ENCODE measurements at regions not wholly inside any gene's neighbourhood (a gene's known extent, or its start where the extent isn't known, plus 50 kb on each side); places are given as distances from the start of the nearest gene placed in this dataset.

DNA sequence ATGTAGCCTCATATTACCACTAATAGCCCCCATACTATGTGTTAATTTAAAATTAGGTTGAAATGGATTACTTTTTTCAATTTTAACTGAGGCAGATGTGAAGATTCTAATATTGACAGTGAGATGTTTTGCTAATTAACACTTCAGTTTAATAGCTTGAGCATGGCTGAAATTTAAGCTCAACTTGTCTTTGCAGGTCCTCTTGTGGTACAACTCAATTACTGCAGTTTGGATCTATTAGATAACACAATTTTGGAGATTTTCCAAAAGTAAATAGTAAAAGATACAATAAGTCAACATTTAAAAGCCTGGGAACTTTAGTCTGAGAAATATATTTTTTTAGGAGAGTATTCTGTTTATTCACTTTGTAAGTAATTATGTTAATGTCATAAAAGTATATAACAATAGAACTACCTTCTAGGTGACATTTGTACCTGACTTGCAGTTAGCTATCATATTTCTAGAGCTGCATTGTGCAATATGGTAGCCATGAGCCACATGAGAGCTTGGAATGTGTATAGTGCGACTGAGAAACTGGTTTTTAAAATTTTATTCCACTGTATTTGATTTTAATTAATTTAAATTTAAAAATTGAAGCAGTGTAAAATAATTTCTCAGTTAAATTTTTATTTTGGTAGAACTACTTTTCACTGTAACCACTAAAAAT, 73.1 kb upstream of the FMR1 start:
- H3K27me3 ChIP-seq (ENCODE audit: insufficient read depth, poor library complexity, severe bottlenecking) = peaks cover 4% of the 10 kb centered on the region
- TF ChIP-seq, protein P1, sequence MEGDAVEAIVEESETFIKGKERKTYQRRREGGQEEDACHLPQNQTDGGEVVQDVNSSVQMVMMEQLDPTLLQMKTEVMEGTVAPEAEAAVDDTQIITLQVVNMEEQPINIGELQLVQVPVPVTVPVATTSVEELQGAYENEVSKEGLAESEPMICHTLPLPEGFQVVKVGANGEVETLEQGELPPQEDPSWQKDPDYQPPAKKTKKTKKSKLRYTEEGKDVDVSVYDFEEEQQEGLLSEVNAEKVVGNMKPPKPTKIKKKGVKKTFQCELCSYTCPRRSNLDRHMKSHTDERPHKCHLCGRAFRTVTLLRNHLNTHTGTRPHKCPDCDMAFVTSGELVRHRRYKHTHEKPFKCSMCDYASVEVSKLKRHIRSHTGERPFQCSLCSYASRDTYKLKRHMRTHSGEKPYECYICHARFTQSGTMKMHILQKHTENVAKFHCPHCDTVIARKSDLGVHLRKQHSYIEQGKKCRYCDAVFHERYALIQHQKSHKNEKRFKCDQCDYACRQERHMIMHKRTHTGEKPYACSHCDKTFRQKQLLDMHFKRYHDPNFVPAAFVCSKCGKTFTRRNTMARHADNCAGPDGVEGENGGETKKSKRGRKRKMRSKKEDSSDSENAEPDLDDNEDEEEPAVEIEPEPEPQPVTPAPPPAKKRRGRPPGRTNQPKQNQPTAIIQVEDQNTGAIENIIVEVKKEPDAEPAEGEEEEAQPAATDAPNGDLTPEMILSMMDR (IDR thresholded peaks at IDR 0.05; ENCODE audit: insufficient read depth, low read length) = no peak
- TF ChIP-seq SPI1 (IDR thresholded peaks at IDR 0.05; ENCODE audit: borderline replicate concordance, low read depth) = no peak
- TF ChIP-seq POLR2AphosphoS5 (IDR thresholded peaks at IDR 0.05; ENCODE audit: low read depth) = no peak
- TF ChIP-seq, protein P2, sequence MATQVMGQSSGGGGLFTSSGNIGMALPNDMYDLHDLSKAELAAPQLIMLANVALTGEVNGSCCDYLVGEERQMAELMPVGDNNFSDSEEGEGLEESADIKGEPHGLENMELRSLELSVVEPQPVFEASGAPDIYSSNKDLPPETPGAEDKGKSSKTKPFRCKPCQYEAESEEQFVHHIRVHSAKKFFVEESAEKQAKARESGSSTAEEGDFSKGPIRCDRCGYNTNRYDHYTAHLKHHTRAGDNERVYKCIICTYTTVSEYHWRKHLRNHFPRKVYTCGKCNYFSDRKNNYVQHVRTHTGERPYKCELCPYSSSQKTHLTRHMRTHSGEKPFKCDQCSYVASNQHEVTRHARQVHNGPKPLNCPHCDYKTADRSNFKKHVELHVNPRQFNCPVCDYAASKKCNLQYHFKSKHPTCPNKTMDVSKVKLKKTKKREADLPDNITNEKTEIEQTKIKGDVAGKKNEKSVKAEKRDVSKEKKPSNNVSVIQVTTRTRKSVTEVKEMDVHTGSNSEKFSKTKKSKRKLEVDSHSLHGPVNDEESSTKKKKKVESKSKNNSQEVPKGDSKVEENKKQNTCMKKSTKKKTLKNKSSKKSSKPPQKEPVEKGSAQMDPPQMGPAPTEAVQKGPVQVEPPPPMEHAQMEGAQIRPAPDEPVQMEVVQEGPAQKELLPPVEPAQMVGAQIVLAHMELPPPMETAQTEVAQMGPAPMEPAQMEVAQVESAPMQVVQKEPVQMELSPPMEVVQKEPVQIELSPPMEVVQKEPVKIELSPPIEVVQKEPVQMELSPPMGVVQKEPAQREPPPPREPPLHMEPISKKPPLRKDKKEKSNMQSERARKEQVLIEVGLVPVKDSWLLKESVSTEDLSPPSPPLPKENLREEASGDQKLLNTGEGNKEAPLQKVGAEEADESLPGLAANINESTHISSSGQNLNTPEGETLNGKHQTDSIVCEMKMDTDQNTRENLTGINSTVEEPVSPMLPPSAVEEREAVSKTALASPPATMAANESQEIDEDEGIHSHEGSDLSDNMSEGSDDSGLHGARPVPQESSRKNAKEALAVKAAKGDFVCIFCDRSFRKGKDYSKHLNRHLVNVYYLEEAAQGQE (IDR thresholded peaks at IDR 0.05; ENCODE audit: insufficient replicate concordance, low read depth) = no peak
- no peak for TF ChIP-seq GABPA (IDR thresholded peaks at IDR 0.05; ENCODE audit: low read depth)
- no peak for DNase-seq (ENCODE audit: low read depth in 1 of 2, low spot score in 1 of 2)
- no peak overlapping the region for H3K27ac ChIP-seq (replicated peaks)
- no peak overlapping the region for H3K4me3 ChIP-seq (replicated peaks; ENCODE audit: insufficient read depth, low read length)

DNA sequence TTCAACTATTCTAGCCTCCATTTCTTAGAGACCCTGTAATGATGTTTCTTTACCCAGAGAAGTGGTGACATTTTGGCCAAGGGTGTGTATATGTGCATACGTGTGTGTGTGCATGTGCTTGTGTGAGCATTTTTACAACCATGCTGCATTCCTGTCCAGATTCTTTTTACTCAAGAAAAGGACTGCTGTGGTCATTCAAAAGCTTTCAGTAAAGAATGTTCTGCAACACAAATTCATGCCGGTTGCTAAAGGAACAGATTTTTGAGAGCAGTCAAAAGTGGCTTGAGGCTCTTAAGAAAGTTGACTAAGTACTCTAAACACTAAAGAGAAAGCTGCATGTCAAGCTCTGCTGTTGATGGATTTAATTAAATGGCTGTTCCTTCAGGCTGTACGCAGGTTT, 65.0 kb upstream of the FMR1 start:
- H3K4me3 ChIP-seq (replicated peaks; ENCODE audit: insufficient read depth, low read length) = no peak overlapping the region
- H3K27ac ChIP-seq (replicated peaks) = no peak overlapping the region
- no peak for DNase-seq (ENCODE audit: low read depth in 1 of 2, low spot score in 1 of 2)
- H3K27me3 ChIP-seq (ENCODE audit: insufficient read depth, poor library complexity, severe bottlenecking) = no peaks in the 10 kb centered on the region
- TF ChIP-seq, protein P1 (IDR thresholded peaks at IDR 0.05; ENCODE audit: insufficient read depth, low read length) = no peak
- TF ChIP-seq, protein P2 (IDR thresholded peaks at IDR 0.05; ENCODE audit: insufficient replicate concordance, low read depth) = no peak
- no peak for TF ChIP-seq SPI1 (IDR thresholded peaks at IDR 0.05; ENCODE audit: borderline replicate concordance, low read depth)
- TF ChIP-seq POLR2AphosphoS5 (IDR thresholded peaks at IDR 0.05; ENCODE audit: low read depth) = no peak
- TF ChIP-seq GABPA (IDR thresholded peaks at IDR 0.05; ENCODE audit: low read depth) = no peak

DNA sequence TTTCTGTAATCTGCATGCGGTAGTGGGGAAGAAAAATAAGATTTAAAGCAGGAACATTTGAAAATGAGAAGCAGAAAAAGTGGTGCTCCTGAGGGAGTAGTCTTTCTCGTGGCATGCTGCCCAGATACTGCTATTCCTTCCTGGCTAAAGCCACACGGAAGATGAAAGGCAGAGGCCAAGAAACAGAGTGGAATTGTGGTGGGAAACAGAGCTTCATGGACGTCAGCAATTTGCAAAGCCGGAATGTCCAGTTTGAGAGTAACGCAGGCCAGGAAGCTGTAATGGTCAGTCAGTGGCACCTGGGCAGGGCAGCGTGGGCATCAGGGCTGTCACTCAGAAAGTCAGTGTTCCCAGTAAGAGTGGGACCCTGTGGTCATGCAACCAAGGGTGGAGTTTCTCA, 63.7 kb upstream of the FMR1 start:
- DNase-seq (ENCODE audit: low read depth in 1 of 2, low spot score in 1 of 2) = no peak
- no peak overlapping the region for H3K4me3 ChIP-seq (replicated peaks; ENCODE audit: insufficient read depth, low read length)

More for the DNA sequence above, 63.7 kb upstream of the FMR1 start:
- TF ChIP-seq, protein P2 (IDR thresholded peaks at IDR 0.05; ENCODE audit: insufficient replicate concordance, low read depth) = no peak
- TF ChIP-seq, protein P1 (IDR thresholded peaks at IDR 0.05; ENCODE audit: insufficient read depth, low read length) = no peak
- no peak for TF ChIP-seq SPI1 (IDR thresholded peaks at IDR 0.05; ENCODE audit: borderline replicate concordance, low read depth)
- no peak for TF ChIP-seq GABPA (IDR thresholded peaks at IDR 0.05; ENCODE audit: low read depth)
- no peak for TF ChIP-seq POLR2AphosphoS5 (IDR thresholded peaks at IDR 0.05; ENCODE audit: low read depth)
- Histone ChIP-seq H3K27me3 (ENCODE audit: insufficient read depth, poor library complexity, severe bottlenecking) (no peaks in the 10 kb centered on the region), H3K27ac (replicated peaks) (no peak overlapping the region)
